ENCODE measurements at regions not wholly inside any gene's neighbourhood (a gene's known extent, or its start where the extent isn't known, plus 50 kb on each side); places are given as distances from the start of the nearest gene placed in this dataset.
A peak's percentile ranks its signal among the peaks of the same experiment; 100 is the strongest.
"Not testable (repeated sequence)": the region's sequence is repeated elsewhere in the genome, so short reads cannot be mapped to it uniquely, and the experiment has no call there.

GRCh38 chr16:9340526-9341256 is 249.2 kb downstream of the HAPSTR1 start:
- H3K36me3 Mint-ChIP-seq (ENCODE audit: low read depth) = no peaks in the 10 kb centered on the region
- H3K27me3 Mint-ChIP-seq (ENCODE audit: low read depth) = peaks cover 17% of the 10 kb centered on the region
- no peak for TF ChIP-seq CTCF (IDR thresholded peaks at IDR 0.05; ENCODE audit: unreplicated experiment in 3 of 3)
- H3K9me3 Mint-ChIP-seq = no peaks in the 10 kb centered on the region
- H3K4me1 Mint-ChIP-seq = peaks cover 5% of the 10 kb centered on the region
- no peak overlapping the region for H3K27ac Mint-ChIP-seq
- no peak overlapping the region for H3K4me3 Mint-ChIP-seq

GRCh38 chr16:9343276-9343675 is 251.8 kb downstream of the HAPSTR1 start:
- Mint-ChIP-seq H3K27me3 (ENCODE audit: low read depth) (peaks cover 14% of the 10 kb centered on the region), H3K4me3 (no peak overlapping the region), H3K9me3 (peaks cover 5% of the 10 kb centered on the region), H3K4me1 (peaks cover 5% of the 10 kb centered on the region), H3K27ac (peak overlapping the region in 1 of 3 experiments; percentile 58), H3K36me3 (ENCODE audit: low read depth) (no peaks in the 10 kb centered on the region)
- no peak for TF ChIP-seq CTCF (IDR thresholded peaks at IDR 0.05; ENCODE audit: unreplicated experiment in 3 of 3)

- no peak overlapping the region for H3K4me3 Mint-ChIP-seq
- no peak for TF ChIP-seq CTCF (IDR thresholded peaks at IDR 0.05; ENCODE audit: unreplicated experiment in 3 of 3)
- H3K9me3 Mint-ChIP-seq = peaks cover 15% of the 10 kb centered on the region
- H3K36me3 Mint-ChIP-seq (ENCODE audit: low read depth) = no peaks in the 10 kb centered on the region
- H3K27ac Mint-ChIP-seq = no peak overlapping the region
- H3K4me1 Mint-ChIP-seq = peaks cover 5% of the 10 kb centered on the region
- peaks cover 10% of the 10 kb centered on the region for H3K27me3 Mint-ChIP-seq (ENCODE audit: low read depth)
Observed at GRCh38 chr16:9344508-9344907, 253.1 kb downstream of the HAPSTR1 start.

- Mint-ChIP-seq H3K27me3 (ENCODE audit: low read depth) (peaks cover 10% of the 10 kb centered on the region), H3K36me3 (ENCODE audit: low read depth) (no peaks in the 10 kb centered on the region), H3K9me3 (peaks cover 20% of the 10 kb centered on the region), H3K27ac (no peak overlapping the region), H3K4me1 (peaks cover 5% of the 10 kb centered on the region), H3K4me3 (no peak overlapping the region)
- TF ChIP-seq CTCF (IDR thresholded peaks at IDR 0.05; ENCODE audit: unreplicated experiment in 3 of 3) = no peak
Observed at GRCh38 chr16:9345046-9345445, 253.6 kb downstream of the HAPSTR1 start.

GRCh38 chr16:9345880-9346279 is 254.4 kb downstream of the HAPSTR1 start:
- Mint-ChIP-seq H3K4me3 (no peak overlapping the region), H3K27me3 (ENCODE audit: low read depth) (peaks cover 3% of the 10 kb centered on the region), H3K4me1 (peaks cover 5% of the 10 kb centered on the region), H3K27ac (no peak overlapping the region), H3K36me3 (ENCODE audit: low read depth) (no peaks in the 10 kb centered on the region), H3K9me3 (peaks cover 20% of the 10 kb centered on the region)
- TF ChIP-seq CTCF (IDR thresholded peaks at IDR 0.05; ENCODE audit: unreplicated experiment in 3 of 3) = no peak

GRCh38 chr16:9348912-9349311 is 257.5 kb downstream of the HAPSTR1 start:
- no peak for TF ChIP-seq CTCF (IDR thresholded peaks at IDR 0.05; ENCODE audit: unreplicated experiment in 3 of 3)
- Mint-ChIP-seq H3K27ac (no peak overlapping the region), H3K36me3 (ENCODE audit: low read depth) (no peaks in the 10 kb centered on the region), H3K9me3 (peaks cover 20% of the 10 kb centered on the region), H3K4me1 (no peaks in the 10 kb centered on the region), H3K4me3 (no peak overlapping the region), H3K27me3 (ENCODE audit: low read depth) (peaks cover 3% of the 10 kb centered on the region)

GRCh38 chr16:9349373-9349960 is 258.0 kb downstream of the HAPSTR1 start:
- peaks cover 20% of the 10 kb centered on the region for H3K9me3 Mint-ChIP-seq
- not testable (repeated sequence) for H3K36me3 Mint-ChIP-seq (ENCODE audit: low read depth); H3K4me3 Mint-ChIP-seq; H3K27me3 Mint-ChIP-seq (ENCODE audit: low read depth); H3K27ac Mint-ChIP-seq; H3K4me1 Mint-ChIP-seq

GRCh38 chr16:9350119-9350799 is 258.8 kb downstream of the HAPSTR1 start:
- not testable (repeated sequence) for H3K27ac Mint-ChIP-seq; H3K4me1 Mint-ChIP-seq; H3K36me3 Mint-ChIP-seq (ENCODE audit: low read depth); H3K4me3 Mint-ChIP-seq; H3K27me3 Mint-ChIP-seq (ENCODE audit: low read depth)
- peaks cover 22% of the 10 kb centered on the region for H3K9me3 Mint-ChIP-seq
